ENCODE measurements at regions not wholly inside any gene's neighbourhood (a gene's known extent, or its start where the extent isn't known, plus 50 kb on each side); places are given as distances from the start of the nearest gene placed in this dataset.

DNA sequence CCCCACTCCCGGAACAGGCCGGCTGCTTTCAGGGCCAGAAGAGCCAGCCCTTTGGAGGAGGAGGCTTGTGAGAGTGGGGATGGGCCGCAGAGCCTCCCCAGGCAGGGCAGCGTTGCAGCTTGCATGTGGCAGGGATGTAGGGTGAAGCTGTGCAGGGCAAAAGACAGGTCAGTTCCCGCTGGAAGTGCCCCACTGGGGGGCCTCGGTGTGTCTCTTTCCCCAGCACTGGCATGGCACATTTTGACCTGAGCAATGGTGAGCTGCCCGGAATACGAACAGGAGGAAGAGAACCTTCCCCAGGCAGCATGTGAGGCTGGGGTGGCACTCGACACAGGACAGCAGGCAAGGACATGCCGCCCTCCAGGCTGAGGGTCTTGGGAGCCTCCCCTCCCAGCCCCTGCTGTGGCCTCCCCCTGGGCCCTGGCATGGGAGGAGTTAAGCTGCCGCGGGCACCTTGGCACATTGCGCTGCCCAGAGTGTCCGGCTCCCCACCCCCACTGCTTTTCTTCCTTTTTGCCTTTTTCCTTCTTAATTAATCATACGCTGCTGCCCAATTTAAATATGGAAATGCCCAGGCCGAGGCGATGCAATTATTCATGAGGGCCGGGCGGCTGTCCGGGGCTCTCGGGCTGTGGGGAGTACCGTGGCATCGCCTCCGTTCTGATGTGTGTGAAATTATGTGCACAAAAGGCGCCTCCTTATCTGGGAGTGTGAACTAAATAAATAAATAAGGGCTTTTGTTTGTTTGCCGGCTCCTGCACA, 76.0 kb upstream of the WNT7B start:
- TF ChIP-seq, protein P1, sequence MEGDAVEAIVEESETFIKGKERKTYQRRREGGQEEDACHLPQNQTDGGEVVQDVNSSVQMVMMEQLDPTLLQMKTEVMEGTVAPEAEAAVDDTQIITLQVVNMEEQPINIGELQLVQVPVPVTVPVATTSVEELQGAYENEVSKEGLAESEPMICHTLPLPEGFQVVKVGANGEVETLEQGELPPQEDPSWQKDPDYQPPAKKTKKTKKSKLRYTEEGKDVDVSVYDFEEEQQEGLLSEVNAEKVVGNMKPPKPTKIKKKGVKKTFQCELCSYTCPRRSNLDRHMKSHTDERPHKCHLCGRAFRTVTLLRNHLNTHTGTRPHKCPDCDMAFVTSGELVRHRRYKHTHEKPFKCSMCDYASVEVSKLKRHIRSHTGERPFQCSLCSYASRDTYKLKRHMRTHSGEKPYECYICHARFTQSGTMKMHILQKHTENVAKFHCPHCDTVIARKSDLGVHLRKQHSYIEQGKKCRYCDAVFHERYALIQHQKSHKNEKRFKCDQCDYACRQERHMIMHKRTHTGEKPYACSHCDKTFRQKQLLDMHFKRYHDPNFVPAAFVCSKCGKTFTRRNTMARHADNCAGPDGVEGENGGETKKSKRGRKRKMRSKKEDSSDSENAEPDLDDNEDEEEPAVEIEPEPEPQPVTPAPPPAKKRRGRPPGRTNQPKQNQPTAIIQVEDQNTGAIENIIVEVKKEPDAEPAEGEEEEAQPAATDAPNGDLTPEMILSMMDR (IDR thresholded peaks at IDR 0.05), result no peak
- TF ChIP-seq YY1 (IDR thresholded peaks at IDR 0.05; ENCODE audit: low read depth) (no peak), MEF2A (IDR thresholded peaks at IDR 0.05; ENCODE audit: borderline replicate concordance, low read depth) (no peak), GABPA (IDR thresholded peaks at IDR 0.05; ENCODE audit: low read depth) (no peak), POLR2AphosphoS5 (IDR thresholded peaks at IDR 0.05; ENCODE audit: low read depth, low read length) (peak; percentile 34; the same call in 1 of the 2 replicates), RAD21 (IDR thresholded peaks at IDR 0.05; ENCODE audit: low read length) (peak; percentile 29; the same call in 1 of the 2 replicates), SIN3A (IDR thresholded peaks at IDR 0.05; ENCODE audit: borderline replicate concordance, low read depth, low read length) (peak; percentile 28; the same call in 1 of the 2 replicates)
